MM.1S (cell line): ENCODE measurements at regions not wholly inside any gene's neighbourhood (a gene's known extent, or its start where the extent isn't known, plus 50 kb on each side); places are given as distances from the start of the nearest gene placed in this dataset.
A peak's percentile ranks its signal among the peaks of the same experiment; 100 is the strongest.

ENCODE experiments used
- DNase-seq: peaks from one replicate; pipeline ENCODE4 v3.0.0-alpha.2; 2015
- H2AFZ ChIP-seq: fragments of 300-600 bp; sonication (generic); 2 replicates; pipeline ENCODE4 v1.6.0; 2016; ENCODE audit warnings: antibody characterized with exemption, low read length
- H3F3A ChIP-seq: fragments of 300-600 bp; sonication (generic); 2 replicates; pipeline ENCODE4 v1.6.1; 2016; ENCODE audit warnings: mild to moderate bottlenecking, antibody characterized with exemption, low read length, moderate library complexity, mixed read lengths; ENCODE audit not compliant: insufficient read depth
- H3K27ac ChIP-seq: fragments of 300-600 bp; sonication (generic); 2 replicates; pipeline ENCODE4 v1.5.1; 2016; ENCODE audit warnings: mild to moderate bottlenecking, low read length
- H3K27me3 ChIP-seq: fragments of 300-600 bp; sonication (generic); replicated peaks from 2 replicates; pipeline ENCODE4 v1.6.0; 2016; ENCODE audit warnings: low read length; ENCODE audit not compliant: insufficient read depth
- H3K36me3 ChIP-seq: fragments of 300-600 bp; sonication (generic); replicated peaks from 2 replicates; pipeline ENCODE4 v1.6.1; 2016; ENCODE audit warnings: mild to moderate bottlenecking, low read length, mixed read lengths; ENCODE audit not compliant: insufficient read depth
- H3K4me1 ChIP-seq: fragments of 300-600 bp; sonication (generic); 2 replicates; pipeline ENCODE4 v1.6.1; 2016; ENCODE audit warnings: low read length, mixed read lengths
- H3K4me2 ChIP-seq: fragments of 300-600 bp; sonication (generic); 2 replicates; pipeline ENCODE4 v1.6.0; 2016; ENCODE audit warnings: low read depth, low read length
- H3K4me3 ChIP-seq: fragments of 300-600 bp; sonication (generic); 2 replicates; pipeline ENCODE4 v1.5.1; 2016; ENCODE audit warnings: low read length, mixed read lengths
- H3K79me2 ChIP-seq: fragments of 300-600 bp; sonication (generic); 2 replicates; pipeline ENCODE4 v1.6.1; 2016; ENCODE audit warnings: mixed run types, low read length, mixed read lengths
- H3K9ac ChIP-seq: fragments of 300-600 bp; sonication (generic); 2 replicates; pipeline ENCODE4 v1.6.1; 2016; ENCODE audit warnings: low read length, mixed read lengths
- H3K9me2 ChIP-seq: fragments of 300-600 bp; sonication (generic); replicated peaks from 2 replicates; pipeline ENCODE4 v1.6.1; 2016; ENCODE audit warnings: mild to moderate bottlenecking, low read length, mixed read lengths; ENCODE audit not compliant: insufficient read depth
- H3K9me3 ChIP-seq: fragments of 300-600 bp; sonication (generic); replicated peaks from 2 replicates; pipeline ENCODE4 v1.6.1; 2016; ENCODE audit warnings: mild to moderate bottlenecking, low read length, mixed read lengths; ENCODE audit not compliant: insufficient read depth
- H4K20me1 ChIP-seq: fragments of 300-600 bp; sonication (generic); 2 replicates; pipeline ENCODE4 v1.6.1; 2016; ENCODE audit warnings: mild to moderate bottlenecking, low read length, moderate library complexity, mixed read lengths; ENCODE audit not compliant: insufficient read depth
- EZH2 ChIP-seq: fragments of 300-600 bp; sonication (generic); optimal IDR thresholded peaks from 2 replicates; pipeline ENCODE3; 2017; ENCODE audit warnings: low read depth, mild to moderate bottlenecking, antibody characterized with exemption, low read length, mixed read lengths
- EZH2phosphoT487 ChIP-seq: fragments of 300-600 bp; sonication (generic); IDR thresholded peaks from 2 replicates; pipeline ENCODE4 v1.6.1; 2018; ENCODE audit warnings: antibody characterized with exemption, low read length
- TF ChIP-seq, protein P1 (sequence below): fragments of 300-600 bp; sonication (generic); IDR thresholded peaks from 2 replicates; pipeline ENCODE4 v1.5.1; 2016; ENCODE audit warnings: antibody characterized with exemption, low read length, mixed read lengths

DNA sequence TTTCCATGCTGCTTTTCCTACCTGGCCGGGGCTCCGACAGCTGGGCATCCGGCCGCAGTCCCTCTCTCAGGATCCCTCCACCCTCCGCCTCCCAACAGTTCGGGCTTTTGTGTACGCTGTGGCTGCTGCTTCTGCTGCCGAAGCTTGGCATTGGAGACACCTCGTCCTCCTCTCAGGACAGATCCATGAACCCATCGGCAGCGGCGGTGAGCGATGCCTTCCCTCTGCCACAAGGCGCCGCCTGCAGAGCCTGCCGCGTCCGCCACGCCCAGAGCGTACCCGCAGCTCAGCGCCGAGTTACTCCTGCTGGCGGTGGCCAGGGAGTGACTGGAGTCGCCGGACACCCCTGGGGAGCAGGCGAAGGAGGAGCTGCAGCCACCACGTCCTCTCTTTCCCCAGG, 2032.8 kb downstream of the TP53TG3F start:
- Histone ChIP-seq H3K9ac (no peak overlapping the region), H2AFZ (no peak overlapping the region), H3K9me3 (no peaks in the 10 kb centered on the region)

DNA sequence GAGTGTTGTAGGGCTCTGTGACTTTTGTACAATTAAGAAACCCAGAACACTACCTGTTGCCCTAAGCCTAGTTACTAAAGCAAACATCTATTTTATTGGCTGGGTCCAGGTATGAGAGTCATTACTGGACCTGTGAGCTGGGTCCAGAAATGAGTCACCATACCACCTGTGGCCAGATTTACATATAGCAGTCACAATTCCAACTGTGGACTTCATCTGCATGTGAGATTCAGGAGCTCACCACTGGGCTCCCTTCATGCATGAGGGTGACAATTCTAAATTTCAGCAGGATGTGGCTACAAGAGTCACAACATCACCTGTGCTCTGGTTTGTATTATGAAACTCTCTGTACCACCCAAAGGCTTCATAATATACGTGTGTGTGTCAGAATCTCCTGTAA, 2038.0 kb downstream of the TP53TG3F start:
- Histone ChIP-seq H3K4me2 (no peak overlapping the region), H4K20me1 (no peaks in the 10 kb centered on the region), H3K9me3 (no peaks in the 10 kb centered on the region), H3K79me2 (no peaks in the 10 kb centered on the region), H3K27ac (peak overlapping the region; percentile 6; the same call in 1 of the 2 replicates), H3K4me3 (no peak overlapping the region), H3K9ac (no peak overlapping the region), H3K4me1 (no peaks in the 10 kb centered on the region), H3K27me3 (no peaks in the 10 kb centered on the region), H2AFZ (no peak overlapping the region), H3F3A (no peaks in the 10 kb centered on the region), H3K36me3 (no peaks in the 10 kb centered on the region), H3K9me2 (no peaks in the 10 kb centered on the region)
- peak; percentile 17 for DNase-seq
- TF ChIP-seq, protein P1, sequence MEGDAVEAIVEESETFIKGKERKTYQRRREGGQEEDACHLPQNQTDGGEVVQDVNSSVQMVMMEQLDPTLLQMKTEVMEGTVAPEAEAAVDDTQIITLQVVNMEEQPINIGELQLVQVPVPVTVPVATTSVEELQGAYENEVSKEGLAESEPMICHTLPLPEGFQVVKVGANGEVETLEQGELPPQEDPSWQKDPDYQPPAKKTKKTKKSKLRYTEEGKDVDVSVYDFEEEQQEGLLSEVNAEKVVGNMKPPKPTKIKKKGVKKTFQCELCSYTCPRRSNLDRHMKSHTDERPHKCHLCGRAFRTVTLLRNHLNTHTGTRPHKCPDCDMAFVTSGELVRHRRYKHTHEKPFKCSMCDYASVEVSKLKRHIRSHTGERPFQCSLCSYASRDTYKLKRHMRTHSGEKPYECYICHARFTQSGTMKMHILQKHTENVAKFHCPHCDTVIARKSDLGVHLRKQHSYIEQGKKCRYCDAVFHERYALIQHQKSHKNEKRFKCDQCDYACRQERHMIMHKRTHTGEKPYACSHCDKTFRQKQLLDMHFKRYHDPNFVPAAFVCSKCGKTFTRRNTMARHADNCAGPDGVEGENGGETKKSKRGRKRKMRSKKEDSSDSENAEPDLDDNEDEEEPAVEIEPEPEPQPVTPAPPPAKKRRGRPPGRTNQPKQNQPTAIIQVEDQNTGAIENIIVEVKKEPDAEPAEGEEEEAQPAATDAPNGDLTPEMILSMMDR = no peak
- TF ChIP-seq EZH2phosphoT487 (no peak), EZH2 (no peak)

More for the DNA sequence above, 2032.8 kb downstream of the TP53TG3F start:
- H3K27ac ChIP-seq = no peak overlapping the region
- peak; percentile 36 for DNase-seq
- H3F3A ChIP-seq = no peaks in the 10 kb centered on the region
- no peaks in the 10 kb centered on the region for H3K4me1 ChIP-seq
- H3K36me3 ChIP-seq = no peaks in the 10 kb centered on the region
- no peaks in the 10 kb centered on the region for H3K79me2 ChIP-seq
- peak overlapping the region; percentile 21; the same call in 1 of the 2 replicates for H3K4me2 ChIP-seq
- no peaks in the 10 kb centered on the region for H3K27me3 ChIP-seq
- TF ChIP-seq, protein P1 = peak; percentile 35
- no peak for TF ChIP-seq EZH2phosphoT487
- H4K20me1 ChIP-seq = no peaks in the 10 kb centered on the region
- H3K9me2 ChIP-seq = no peaks in the 10 kb centered on the region
- no peak overlapping the region for H3K4me3 ChIP-seq

DNA sequence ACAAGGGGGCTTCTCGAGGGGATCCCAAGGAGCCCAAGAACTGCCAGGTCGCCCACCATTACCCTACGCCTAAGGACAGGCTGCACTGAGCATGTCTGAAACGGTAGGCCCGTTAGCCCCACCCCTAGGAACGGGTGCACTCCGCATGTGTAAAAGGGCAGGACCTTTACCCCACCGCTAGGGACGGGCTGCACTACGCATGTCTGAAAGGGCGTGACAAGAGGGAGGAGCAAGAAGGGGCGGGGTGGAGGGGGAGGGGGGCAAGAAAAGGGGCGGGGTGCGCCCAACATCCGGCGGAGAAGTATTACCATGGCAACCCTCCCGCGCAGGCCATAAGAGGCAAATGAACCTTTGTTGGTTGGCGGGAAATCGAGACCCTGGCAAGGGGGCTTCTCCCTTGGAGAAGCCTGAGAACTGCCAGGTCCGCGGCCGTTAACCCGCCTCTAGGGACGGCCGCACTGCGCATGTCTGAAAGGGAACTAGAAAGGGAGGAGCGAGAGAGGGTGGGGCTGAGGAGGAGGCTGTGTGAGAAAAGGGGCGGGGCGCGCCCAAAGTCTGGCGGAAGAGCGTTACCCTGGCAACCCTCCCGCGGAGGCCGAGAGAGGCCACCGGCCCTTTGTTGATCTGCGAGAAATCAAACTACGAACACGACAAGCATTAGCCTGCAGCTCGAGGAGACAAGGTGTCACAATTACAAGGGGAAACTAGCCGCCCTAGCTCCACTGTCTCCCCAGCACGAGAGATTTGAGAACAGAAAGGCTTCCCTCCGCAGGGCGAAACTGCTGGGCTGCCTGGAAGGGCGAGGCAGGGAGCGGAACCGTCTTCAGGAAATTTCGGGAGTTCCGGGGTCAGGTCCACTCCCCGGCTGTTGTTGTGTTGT, 2046.8 kb downstream of the TP53TG3F start:
- Histone ChIP-seq H3F3A (no peaks in the 10 kb centered on the region), H3K27ac (no peak overlapping the region), H3K9me3 (no peaks in the 10 kb centered on the region), H3K4me2 (no peak overlapping the region), H3K27me3 (no peaks in the 10 kb centered on the region), H3K9ac (no peak overlapping the region), H3K36me3 (no peaks in the 10 kb centered on the region), H2AFZ (no peak overlapping the region), H3K9me2 (no peaks in the 10 kb centered on the region), H3K79me2 (no peaks in the 10 kb centered on the region), H4K20me1 (no peaks in the 10 kb centered on the region), H3K4me1 (no peaks in the 10 kb centered on the region), H3K4me3 (no peak overlapping the region)
- TF ChIP-seq EZH2phosphoT487 = no peak
- TF ChIP-seq, protein P1 = no peak
- TF ChIP-seq EZH2 = no peak
- DNase-seq = no peak
